ENCODE measurements at regions not wholly inside any gene's neighbourhood (a gene's known extent, or its start where the extent isn't known, plus 50 kb on each side); places are given as distances from the start of the nearest gene placed in this dataset.

GRCh38 chr10:90583416-90583815 lies 274.4 kb downstream of the HTR7 start:
- TF ChIP-seq CTCF (IDR thresholded peaks at IDR 0.05) (no peak), POLR2A (IDR thresholded peaks at IDR 0.05) (no peak)
